ENCODE measurements at regions not wholly inside any gene's neighbourhood (a gene's known extent, or its start where the extent isn't known, plus 50 kb on each side); places are given as distances from the start of the nearest gene placed in this dataset.

GRCh38 chr4:111839141-111839540 is 306.1 kb upstream of the FAM241A start:
- no peak for TF ChIP-seq TAF1 (conservative IDR thresholded peaks at IDR 0.05)
- TF ChIP-seq, protein P1, sequence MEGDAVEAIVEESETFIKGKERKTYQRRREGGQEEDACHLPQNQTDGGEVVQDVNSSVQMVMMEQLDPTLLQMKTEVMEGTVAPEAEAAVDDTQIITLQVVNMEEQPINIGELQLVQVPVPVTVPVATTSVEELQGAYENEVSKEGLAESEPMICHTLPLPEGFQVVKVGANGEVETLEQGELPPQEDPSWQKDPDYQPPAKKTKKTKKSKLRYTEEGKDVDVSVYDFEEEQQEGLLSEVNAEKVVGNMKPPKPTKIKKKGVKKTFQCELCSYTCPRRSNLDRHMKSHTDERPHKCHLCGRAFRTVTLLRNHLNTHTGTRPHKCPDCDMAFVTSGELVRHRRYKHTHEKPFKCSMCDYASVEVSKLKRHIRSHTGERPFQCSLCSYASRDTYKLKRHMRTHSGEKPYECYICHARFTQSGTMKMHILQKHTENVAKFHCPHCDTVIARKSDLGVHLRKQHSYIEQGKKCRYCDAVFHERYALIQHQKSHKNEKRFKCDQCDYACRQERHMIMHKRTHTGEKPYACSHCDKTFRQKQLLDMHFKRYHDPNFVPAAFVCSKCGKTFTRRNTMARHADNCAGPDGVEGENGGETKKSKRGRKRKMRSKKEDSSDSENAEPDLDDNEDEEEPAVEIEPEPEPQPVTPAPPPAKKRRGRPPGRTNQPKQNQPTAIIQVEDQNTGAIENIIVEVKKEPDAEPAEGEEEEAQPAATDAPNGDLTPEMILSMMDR (IDR thresholded peaks at IDR 0.05; ENCODE audit: low read depth, low read length, missing input control): no peak
- no peak for TF ChIP-seq ATF3 (IDR thresholded peaks at IDR 0.05)
- TF ChIP-seq HNF4G (IDR thresholded peaks at IDR 0.05): no peak
- no peak for TF ChIP-seq REST (IDR thresholded peaks at IDR 0.05)
- TF ChIP-seq JUND (IDR thresholded peaks at IDR 0.05): no peak
- TF ChIP-seq GABPA (IDR thresholded peaks at IDR 0.05 in 1 of 2, conservative IDR thresholded peaks at IDR 0.05 in 1 of 2): no peak
- no peak for TF ChIP-seq RAD21 (IDR thresholded peaks at IDR 0.05)
- TF ChIP-seq, protein P2, sequence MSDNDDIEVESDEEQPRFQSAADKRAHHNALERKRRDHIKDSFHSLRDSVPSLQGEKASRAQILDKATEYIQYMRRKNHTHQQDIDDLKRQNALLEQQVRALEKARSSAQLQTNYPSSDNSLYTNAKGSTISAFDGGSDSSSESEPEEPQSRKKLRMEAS (IDR thresholded peaks at IDR 0.05): no peak
- no peak for TF ChIP-seq SP1 (IDR thresholded peaks at IDR 0.05)

Measured in liver (tissue), 3 donors.